ENCODE measurements at regions not wholly inside any gene's neighbourhood (a gene's known extent, or its start where the extent isn't known, plus 50 kb on each side); places are given as distances from the start of the nearest gene placed in this dataset.

DNA sequence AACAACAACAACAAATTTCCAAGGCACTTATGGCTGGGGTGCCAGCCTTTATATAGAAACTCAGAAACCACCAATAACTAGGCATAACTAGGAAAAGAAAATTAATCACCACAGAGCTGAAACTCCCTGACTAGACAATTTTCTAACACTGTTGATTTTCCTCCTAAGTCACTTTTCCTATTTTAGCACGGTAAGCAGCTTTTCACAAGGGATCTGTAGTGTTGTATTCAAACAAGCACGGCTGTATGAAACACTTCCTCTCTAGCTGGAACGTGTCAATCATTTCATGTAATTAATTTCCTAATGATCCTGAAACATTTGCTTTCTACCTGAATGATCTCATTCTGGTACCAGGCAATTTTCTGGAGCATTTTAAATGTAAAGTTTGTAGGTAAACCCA lies 645.0 kb downstream of the IRS1 start:
- TF ChIP-seq CTCF (IDR thresholded peaks at IDR 0.05; ENCODE audit: low read depth, low read length), result no peak
- DNase-seq (ENCODE audit: low read depth, low spot score), result no peak
- in situ Hi-C loops (cut with HindIII; ENCODE audit: low sequenced_read_pairs), result no loop called here
- H3K4me3 ChIP-seq (ENCODE audit: low read depth, low read length), result no peak overlapping the region

DNA sequence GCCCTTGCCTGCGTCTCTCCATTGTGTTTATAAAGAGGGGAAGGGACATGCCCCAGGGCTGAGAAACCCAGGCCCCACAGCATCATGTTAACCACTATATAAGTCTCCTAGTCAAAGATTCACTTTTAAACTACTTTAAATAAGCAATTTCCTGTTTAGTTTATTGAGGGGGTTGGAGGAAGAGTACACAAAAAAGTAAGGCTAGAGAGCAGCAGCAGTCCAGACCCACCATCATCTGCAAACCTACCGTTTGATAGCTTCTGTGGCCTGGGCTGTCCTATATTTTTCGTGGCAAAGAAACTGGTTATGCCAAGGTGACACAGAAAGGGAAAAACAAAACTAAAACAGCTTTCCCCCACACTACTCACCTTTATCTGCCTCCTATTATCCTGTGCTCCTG lies 646.1 kb downstream of the IRS1 start:
- in situ Hi-C loops (cut with HindIII; ENCODE audit: low sequenced_read_pairs), result no loop called here
- TF ChIP-seq CTCF (IDR thresholded peaks at IDR 0.05; ENCODE audit: low read depth, low read length), result no peak
- H3K4me3 ChIP-seq (ENCODE audit: low read depth, low read length), result no peak overlapping the region
- no peak for DNase-seq (ENCODE audit: low read depth, low spot score)

DNA sequence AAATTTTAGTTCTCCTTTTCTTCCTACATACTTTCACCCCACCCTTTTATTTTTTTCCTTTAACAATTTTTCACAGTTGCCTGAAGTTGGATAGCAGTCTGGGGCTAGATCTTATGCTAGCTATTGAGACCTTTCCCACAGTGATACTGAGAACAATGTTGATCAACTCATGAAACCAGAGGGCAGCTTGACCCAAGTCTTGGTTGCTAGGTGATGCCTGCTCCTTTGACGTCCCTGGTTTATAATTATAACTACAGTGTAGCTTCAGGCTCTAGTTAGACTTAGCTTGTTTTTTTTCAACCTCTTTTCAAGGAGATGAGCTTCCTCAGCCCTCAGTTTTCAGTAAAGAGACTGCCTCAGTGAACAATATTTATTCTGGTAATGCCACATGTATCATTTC lies 648.5 kb downstream of the IRS1 start:
- in situ Hi-C loops (cut with HindIII; ENCODE audit: low sequenced_read_pairs), result no loop called here
- TF ChIP-seq CTCF (IDR thresholded peaks at IDR 0.05; ENCODE audit: low read depth, low read length), result no peak

GRCh38 chr2:226143091-226143490 lies 656.5 kb downstream of the IRS1 start:
- TF ChIP-seq CTCF (IDR thresholded peaks at IDR 0.05; ENCODE audit: low read depth, low read length), result no peak
- no peak for DNase-seq (ENCODE audit: low read depth, low spot score)
- in situ Hi-C loops (cut with HindIII; ENCODE audit: low sequenced_read_pairs), result no loop called here
- H3K4me3 ChIP-seq (ENCODE audit: low read depth, low read length), result no peak overlapping the region

More for the DNA sequence above, 648.5 kb downstream of the IRS1 start:
- no peak for DNase-seq (ENCODE audit: low read depth, low spot score)
- no peak overlapping the region for H3K4me3 ChIP-seq (ENCODE audit: low read depth, low read length)

- DNase-seq (ENCODE audit: low read depth, low spot score), result no peak
- no peak for TF ChIP-seq CTCF (IDR thresholded peaks at IDR 0.05; ENCODE audit: low read depth, low read length)
- in situ Hi-C loops (cut with HindIII; ENCODE audit: low sequenced_read_pairs), result no loop called here
- no peak overlapping the region for H3K4me3 ChIP-seq (ENCODE audit: low read depth, low read length)
Observed at GRCh38 chr2:226142463-226142862, 657.2 kb downstream of the IRS1 start.

DNA sequence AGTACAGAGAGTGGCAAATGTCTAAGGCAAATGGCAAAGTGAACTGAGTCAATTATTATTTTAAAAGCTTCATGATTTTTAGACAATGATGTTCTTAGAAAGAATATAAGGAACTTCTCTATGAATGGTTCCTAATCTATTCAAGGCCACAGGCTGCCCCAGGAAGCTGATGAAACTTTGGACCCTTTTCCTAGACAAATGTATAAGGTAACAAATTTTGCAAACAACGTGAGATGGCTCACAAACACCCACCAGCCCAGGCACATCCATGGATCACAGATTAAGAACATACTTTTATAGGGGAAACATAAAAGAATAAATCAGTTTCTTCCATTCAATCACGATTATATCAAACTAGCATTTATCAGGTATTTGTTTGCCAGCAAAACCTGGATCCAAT lies 659.0 kb downstream of the IRS1 start:
- in situ Hi-C loops (cut with HindIII; ENCODE audit: low sequenced_read_pairs), result no loop called here
- no peak overlapping the region for H3K4me3 ChIP-seq (ENCODE audit: low read depth, low read length)
- no peak for TF ChIP-seq CTCF (IDR thresholded peaks at IDR 0.05; ENCODE audit: low read depth, low read length)
- no peak for DNase-seq (ENCODE audit: low read depth, low spot score)

DNA sequence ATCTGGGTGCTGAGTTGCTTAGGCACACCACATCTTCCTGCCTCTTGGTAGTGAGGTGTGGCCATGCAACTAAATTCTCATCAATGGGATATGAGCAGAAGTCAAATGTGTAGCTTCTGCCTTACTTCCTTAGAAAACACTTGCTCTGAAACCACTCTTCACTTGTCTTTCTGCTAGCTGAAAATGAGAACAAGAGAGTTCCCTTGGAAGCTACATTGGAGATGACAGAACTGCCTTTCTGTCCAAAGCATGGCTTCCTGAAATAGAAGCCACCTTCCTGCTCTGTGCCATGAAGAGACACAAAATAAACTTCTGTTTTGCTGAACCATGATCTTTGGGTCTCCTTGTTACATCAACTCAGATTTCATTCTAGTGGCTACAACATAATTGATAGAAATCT lies 659.9 kb downstream of the IRS1 start:
- DNase-seq (ENCODE audit: low read depth, low spot score), result no peak
- in situ Hi-C loops (cut with HindIII; ENCODE audit: low sequenced_read_pairs), result no loop called here
- no peak for TF ChIP-seq CTCF (IDR thresholded peaks at IDR 0.05; ENCODE audit: low read depth, low read length)

More for the DNA sequence above, 659.9 kb downstream of the IRS1 start:
- no peak overlapping the region for H3K4me3 ChIP-seq (ENCODE audit: low read depth, low read length)
